Right cardiac atrium (tissue), 5 donors: ENCODE measurements at regions not wholly inside any gene's neighbourhood (a gene's known extent, or its start where the extent isn't known, plus 50 kb on each side); places are given as distances from the start of the nearest gene placed in this dataset.

Experiments
- ATAC-seq, 2 donors: fragments of 200-7000 bp; cut with Tn5 transposase; one replicate each; pipeline versions ENCODE4 v1.8.0 to v1.9.1; 2020; ENCODE audit warnings: moderate library complexity in 2 of 2, mild to moderate bottlenecking in 1 of 2
- DNase-seq, 3 donors: peaks; one replicate each; pipeline ENCODE4 v3.0.0-alpha.2; 2020
- H3K27ac ChIP-seq: one replicate; pipeline ENCODE4 v1.5.1; 2013; ENCODE audit warnings: mild to moderate bottlenecking, low read length, control low read depth, moderate library complexity
- H3K27me3 ChIP-seq: one replicate; pipeline ENCODE4 v1.6.1; 2013; ENCODE audit not compliant: control insufficient read depth, insufficient read depth
- H3K4me1 ChIP-seq: one replicate; pipeline ENCODE4 v1.6.1; 2013; ENCODE audit warnings: low read length; ENCODE audit not compliant: control insufficient read depth, insufficient read depth
- H3K4me3 ChIP-seq: one replicate; pipeline ENCODE4 v1.5.1; 2013; ENCODE audit warnings: low read length, control low read depth
- H3K9me3 ChIP-seq: one replicate; pipeline ENCODE4 v1.6.1; 2013; ENCODE audit warnings: low read length; ENCODE audit not compliant: control insufficient read depth
- WGBS: extraction: QIAGEN DNeasy Blood & Tissue Kit; methylation state at CpG from one replicate; pipeline ENCODE4 v1.1.7; 2013; 5-methylcytosine and 5-hydroxymethylcytosine counted together
- intact Hi-C, 4 donors: fragments of 100-400 bp; cut with DNase I; formaldehyde crosslinking; loops; one replicate each; pipeline versions ENCODE4 v1.11.0 to v1.14.0; 2022 to 2023
- donor health status: healthy with polysubstance abuse.
- donor health status: DM: no; HTN: yes; CAD: no.
- donor health status: DM: no; HTN: no; CAD: no.
- donor health status: DM: no; HTN: yes; CAD: no; lungs with severe emphysema.
- donor health status: DM: yes; HTN: yes; CAD: no.

- Histone ChIP-seq H3K4me3 (no peak overlapping the region), H3K4me1 (no peaks in the 10 kb centered on the region), H3K27me3 (no peaks in the 10 kb centered on the region), H3K27ac (no peak overlapping the region), H3K9me3 (no peaks in the 10 kb centered on the region)
- intact Hi-C loops = no loop called here
- 67% methylated on average over 8 of the region's 8 CpGs for WGBS
- DNase-seq (no peak), ATAC-seq (no peak)
Measured at GRCh38 chr5:87169300-87169991, 98.2 kb upstream of the RASA1 start.

- no peaks in the 10 kb centered on the region for H3K27me3 ChIP-seq
- no peak overlapping the region for H3K27ac ChIP-seq
- H3K9me3 ChIP-seq = no peaks in the 10 kb centered on the region
- ATAC-seq = no peak
- intact Hi-C loops = no loop called here
- H3K4me1 ChIP-seq = no peaks in the 10 kb centered on the region
- DNase-seq = no peak
- WGBS = 54% methylated on average over 3 of the region's 3 CpGs
- H3K4me3 ChIP-seq = no peak overlapping the region
Measured at GRCh38 chr5:87170799-87171198, 96.9 kb upstream of the RASA1 start.

- WGBS = 62% methylated on average over 4 of the region's 4 CpGs
- Histone ChIP-seq H3K27ac (no peak overlapping the region), H3K9me3 (no peaks in the 10 kb centered on the region), H3K4me3 (no peak overlapping the region), H3K27me3 (no peaks in the 10 kb centered on the region), H3K4me1 (no peaks in the 10 kb centered on the region)
- ATAC-seq (no peak), DNase-seq (no peak)
- intact Hi-C loops = no loop called here
Measured at GRCh38 chr5:87182649-87183048, 85.0 kb upstream of the RASA1 start.

GRCh38 chr5:87183896-87184295, 83.8 kb upstream of the RASA1 start:
- intact Hi-C loops = no loop called here
- DNase-seq (no peak), ATAC-seq (no peak)
- Histone ChIP-seq H3K9me3 (no peaks in the 10 kb centered on the region), H3K4me1 (no peaks in the 10 kb centered on the region), H3K4me3 (no peak overlapping the region), H3K27me3 (no peaks in the 10 kb centered on the region), H3K27ac (no peak overlapping the region)
- WGBS = 80% methylated on average over 3 of the region's 3 CpGs

GRCh38 chr5:87184605-87185004, 83.1 kb upstream of the RASA1 start:
- intact Hi-C loops = no loop called here
- 86% methylated on average over 5 of the region's 5 CpGs for WGBS
- DNase-seq (no peak), ATAC-seq (no peak)
- Histone ChIP-seq H3K9me3 (no peaks in the 10 kb centered on the region), H3K27ac (no peak overlapping the region), H3K4me3 (no peak overlapping the region), H3K27me3 (no peaks in the 10 kb centered on the region), H3K4me1 (no peaks in the 10 kb centered on the region)

- H3K9me3 ChIP-seq = no peaks in the 10 kb centered on the region
- intact Hi-C loops = no loop called here
- no peak overlapping the region for H3K27ac ChIP-seq
- no peak overlapping the region for H3K4me3 ChIP-seq
- H3K27me3 ChIP-seq = no peaks in the 10 kb centered on the region
- DNase-seq (no peak), ATAC-seq (no peak)
- H3K4me1 ChIP-seq = no peaks in the 10 kb centered on the region
- WGBS = 65% methylated on average over 3 of the region's 3 CpGs
Measured at GRCh38 chr5:87185838-87186237, 81.8 kb upstream of the RASA1 start.

- WGBS = 47% methylated on average over 3 of the region's 3 CpGs
- no peak for DNase-seq
- Histone ChIP-seq H3K4me1 (no peaks in the 10 kb centered on the region), H3K4me3 (no peak overlapping the region), H3K9me3 (no peaks in the 10 kb centered on the region), H3K27ac (no peak overlapping the region), H3K27me3 (no peaks in the 10 kb centered on the region)
- intact Hi-C loops = no loop called here
- no peak for ATAC-seq
Measured at GRCh38 chr5:87188391-87188790, 79.3 kb upstream of the RASA1 start.

- H3K4me1 ChIP-seq = no peaks in the 10 kb centered on the region
- H3K27ac ChIP-seq = no peak overlapping the region
- no peak for DNase-seq
- H3K4me3 ChIP-seq = no peak overlapping the region
- ATAC-seq = no peak
- H3K9me3 ChIP-seq = no peaks in the 10 kb centered on the region
- H3K27me3 ChIP-seq = no peaks in the 10 kb centered on the region
- intact Hi-C loops = no loop called here
Measured at GRCh38 chr5:87190041-87190440, 77.6 kb upstream of the RASA1 start.

- intact Hi-C loops = no loop called here
- no peak for ATAC-seq
- Histone ChIP-seq H3K4me3 (no peak overlapping the region), H3K27ac (no peak overlapping the region), H3K4me1 (no peaks in the 10 kb centered on the region), H3K9me3 (no peaks in the 10 kb centered on the region), H3K27me3 (no peaks in the 10 kb centered on the region)
- DNase-seq = no peak
Measured at GRCh38 chr5:87190687-87191086, 77.0 kb upstream of the RASA1 start.

- no peak overlapping the region for H3K27ac ChIP-seq
- intact Hi-C loops = no loop called here
Measured at GRCh38 chr5:87191645-87192044, 76.0 kb upstream of the RASA1 start.

GRCh38 chr5:87195104-87195591, 72.5 kb upstream of the RASA1 start:
- 36% methylated on average over 4 of the region's 4 CpGs for WGBS
- no peak for DNase-seq
- H3K9me3 ChIP-seq = no peaks in the 10 kb centered on the region
- H3K27ac ChIP-seq = no peak overlapping the region
- H3K4me3 ChIP-seq = no peak overlapping the region
- no peaks in the 10 kb centered on the region for H3K4me1 ChIP-seq
- no peak for ATAC-seq
- intact Hi-C loops = no loop called here
- no peaks in the 10 kb centered on the region for H3K27me3 ChIP-seq

More at GRCh38 chr5:87191645-87192044, 76.0 kb upstream of the RASA1 start:
- no peak overlapping the region for H3K4me3 ChIP-seq
- no peaks in the 10 kb centered on the region for H3K27me3 ChIP-seq
- no peaks in the 10 kb centered on the region for H3K4me1 ChIP-seq
- no peak for ATAC-seq
- no peaks in the 10 kb centered on the region for H3K9me3 ChIP-seq
- DNase-seq = no peak

GRCh38 chr5:87195616-87196015, 72.1 kb upstream of the RASA1 start:
- WGBS = 52% methylated on average over 3 of the region's 3 CpGs
- Histone ChIP-seq H3K4me1 (no peaks in the 10 kb centered on the region), H3K4me3 (no peak overlapping the region), H3K27me3 (no peaks in the 10 kb centered on the region), H3K9me3 (no peaks in the 10 kb centered on the region), H3K27ac (no peak overlapping the region)
- intact Hi-C loops = no loop called here
- DNase-seq (no peak), ATAC-seq (no peak)
